ENCODE measurements at regions not wholly inside any gene's neighbourhood (a gene's known extent, or its start where the extent isn't known, plus 50 kb on each side); places are given as distances from the start of the nearest gene placed in this dataset.
A peak's percentile ranks its signal among the peaks of the same experiment; 100 is the strongest.

- TF ChIP-seq ADNP (tag; IDR thresholded peaks at IDR 0.05) (no peak), RBM34 (IDR thresholded peaks at IDR 0.05; ENCODE audit: borderline replicate concordance, insufficient read depth, low read length) (no peak), HLTF (IDR thresholded peaks at IDR 0.05) (no peak), PHF21A (IDR thresholded peaks at IDR 0.05; ENCODE audit: borderline replicate concordance, low read depth) (no peak), ETV5 (CRISPR knock-in tag; IDR thresholded peaks at IDR 0.05; ENCODE audit: low read depth) (no peak), SREBF2 (CRISPR knock-in tag; IDR thresholded peaks at IDR 0.05) (no peak)
Measured at GRCh38 chr11:15845261-15845660, 511.1 kb downstream of the SOX6 start (continued).

- no peak for FAIRE-seq
- in situ Hi-C loops (cut with MboI): loop anchor here (25.0 kb wide), 1 partner anchor 764 kb away; no protein-coding TSS in a partner anchor
- no peak overlapping the region for H2AFZ ChIP-seq (ENCODE audit: low read depth, low read length)
- no peaks in the 10 kb centered on the region for H4K20me1 ChIP-seq (replicated peaks; ENCODE audit: control insufficient read depth, insufficient read depth, low read length)
- 9% methylated on average over 2 of the region's 2 CpGs for WGBS (ENCODE audit: insufficient coverage, low coverage, missing lambda C conversion rate)
- intact Hi-C loops (cut with micrococcal nuclease): no loop called here
- no peak overlapping the region for H3K4me3 ChIP-seq
- DNase-seq (ENCODE audit: extremely low read depth in 1 of 4, low spot score in 3 of 4): no peak
- peaks cover 3 to 5% of the 10 kb centered on the region in 2 experiments; a peak in 4 of 5 replicates for H3K27me3 ChIP-seq (ENCODE audit: control insufficient read depth in 2 of 2, insufficient read depth in 2 of 2, low read length in 2 of 2)
- TF ChIP-seq PCBP1 (IDR thresholded peaks at IDR 0.05; ENCODE audit: low read depth, low read length, poor library complexity, severe bottlenecking) (no peak), ZBTB17 (CRISPR knock-in tag; IDR thresholded peaks at IDR 0.05) (no peak), ZFP36 (IDR thresholded peaks at IDR 0.05; ENCODE audit: low read depth, low read length, partially characterized antibody) (peak; percentile 52), CBFB (CRISPR knock-in tag; IDR thresholded peaks at IDR 0.05) (no peak), RBM25 (IDR thresholded peaks at IDR 0.05; ENCODE audit: low read depth, low read length, severe bottlenecking) (peak; percentile 68)
- no peaks in the 10 kb centered on the region for H3K79me2 ChIP-seq (ENCODE audit: control insufficient read depth, insufficient read depth, low read length)
- no peaks in the 10 kb centered on the region for H3K36me3 ChIP-seq (ENCODE audit: control insufficient read depth, insufficient read depth, low read length)
- ChIA-PET POLR2A (no interaction called here), CTCF (ENCODE audit: low intra/inter-chr PET ratio) (no interaction called here)
- no peaks in the 10 kb centered on the region for H3K9me3 ChIP-seq (replicated peaks; ENCODE audit: control insufficient read depth, insufficient read depth, low read depth, low read length)
- no peak overlapping the region for H3K27ac ChIP-seq (ENCODE audit: extremely low read depth, low read depth, low read length)
- BruUV-seq (replicated peaks): no TSS peak
- no peak for ATAC-seq
- H3K4me1 ChIP-seq (replicated peaks in 1 of 2; ENCODE audit: control insufficient read depth in 2 of 2, insufficient read depth in 2 of 2, low read length in 2 of 2): no peaks in the 10 kb centered on the region
- H3K9ac ChIP-seq (ENCODE audit: insufficient read depth in 1 of 2, low read depth in 2 of 2, low read length in 2 of 2): no peak overlapping the region
- H3K4me2 ChIP-seq (ENCODE audit: insufficient read depth, low read length): no peak overlapping the region
- H3K9me1 ChIP-seq (ENCODE audit: control insufficient read depth, insufficient read depth, low read length): no peaks in the 10 kb centered on the region
Measured at GRCh38 chr11:15848631-15849168, 507.6 kb downstream of the SOX6 start.
